ENCODE measurements at regions not wholly inside any gene's neighbourhood (a gene's known extent, or its start where the extent isn't known, plus 50 kb on each side); places are given as distances from the start of the nearest gene placed in this dataset.

- no peak for TF ChIP-seq CTCF (IDR thresholded peaks at IDR 0.05; ENCODE audit: poor library complexity)
- TF ChIP-seq EZH2 (IDR thresholded peaks at IDR 0.05; ENCODE audit: borderline replicate concordance): no peak
- no peak for TF ChIP-seq EZH2phosphoT487 (IDR thresholded peaks at IDR 0.05; ENCODE audit: low read depth, severe bottlenecking, unreplicated experiment)
Observed at GRCh38 chr15:93887151-93887550, 344.2 kb upstream of the MCTP2 start.

All from hepatocyte (in vitro differentiated cells).